Epidermal melanocyte (primary cell): ENCODE measurements at regions not wholly inside any gene's neighbourhood (a gene's known extent, or its start where the extent isn't known, plus 50 kb on each side); places are given as distances from the start of the nearest gene placed in this dataset.
"Not testable (repeated sequence)": the region's sequence is repeated elsewhere in the genome, so short reads cannot be mapped to it uniquely, and the experiment has no call there.

ENCODE experiments used
- DNase-seq: peaks from one replicate; pipeline ENCODE4 v3.0.0; 2011; ENCODE audit warnings: low spot score; ENCODE audit not compliant: insufficient read length

DNA sequence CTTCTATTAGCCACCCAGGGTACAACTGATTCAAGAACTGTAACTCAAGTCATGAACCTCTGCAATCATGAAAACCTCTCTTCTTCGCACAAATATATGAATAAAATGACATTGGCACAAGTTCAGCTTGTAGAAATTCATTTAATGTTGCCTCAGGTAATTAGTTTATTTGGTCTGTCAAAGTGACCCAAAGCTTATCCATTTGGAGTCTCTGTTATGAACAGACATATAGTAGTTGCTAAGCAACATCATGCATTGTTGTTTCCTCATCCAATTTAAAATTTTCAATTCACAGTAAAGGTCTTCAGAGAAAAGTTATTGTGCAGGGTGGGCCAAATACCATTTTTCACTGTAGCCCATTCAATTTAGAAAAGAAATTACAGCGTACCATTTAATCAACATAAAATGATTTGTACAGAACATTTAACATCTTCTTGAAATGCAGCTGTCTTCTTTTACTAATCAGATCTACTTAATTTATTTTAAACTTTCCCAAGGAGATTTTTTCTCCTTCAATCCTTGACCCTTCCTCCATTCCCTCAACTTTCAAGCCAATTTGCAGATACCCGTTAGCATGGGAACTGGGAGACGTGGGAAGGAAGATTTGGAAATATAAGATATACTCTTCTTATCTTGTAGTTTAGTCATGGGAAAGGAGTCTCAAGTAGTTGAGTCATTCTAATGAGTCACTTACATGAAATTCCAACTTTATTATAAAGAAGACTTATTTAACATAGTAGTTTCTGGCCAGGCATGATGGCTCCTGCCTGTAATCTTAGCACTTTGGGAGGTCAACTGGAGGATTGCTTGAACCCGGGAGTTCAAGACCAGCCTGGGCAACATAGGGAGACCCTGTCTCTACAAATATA lies 231.3 kb downstream of the ATPSCKMT start:
- DNase-seq = no peak

DNA sequence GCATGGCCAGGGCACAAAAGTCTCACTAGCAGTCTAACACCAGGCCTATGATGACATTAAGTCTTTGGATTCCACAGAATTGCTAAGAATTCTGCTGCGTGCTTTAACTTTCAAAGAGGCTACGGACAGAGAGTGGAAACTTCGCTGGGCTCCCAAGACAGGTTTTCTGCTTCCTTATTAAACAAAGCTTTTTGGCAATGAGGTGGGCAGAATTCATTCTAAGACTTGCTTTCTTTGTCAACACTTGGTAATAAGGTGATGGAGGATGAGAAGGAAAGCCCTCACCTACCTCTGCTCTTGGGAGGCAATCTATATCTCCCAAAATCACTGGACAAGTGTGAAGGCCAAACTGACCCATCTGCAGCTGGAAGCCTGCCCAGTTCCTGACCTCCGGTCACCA lies 231.9 kb downstream of the ATPSCKMT start:
- DNase-seq = no peak

DNA sequence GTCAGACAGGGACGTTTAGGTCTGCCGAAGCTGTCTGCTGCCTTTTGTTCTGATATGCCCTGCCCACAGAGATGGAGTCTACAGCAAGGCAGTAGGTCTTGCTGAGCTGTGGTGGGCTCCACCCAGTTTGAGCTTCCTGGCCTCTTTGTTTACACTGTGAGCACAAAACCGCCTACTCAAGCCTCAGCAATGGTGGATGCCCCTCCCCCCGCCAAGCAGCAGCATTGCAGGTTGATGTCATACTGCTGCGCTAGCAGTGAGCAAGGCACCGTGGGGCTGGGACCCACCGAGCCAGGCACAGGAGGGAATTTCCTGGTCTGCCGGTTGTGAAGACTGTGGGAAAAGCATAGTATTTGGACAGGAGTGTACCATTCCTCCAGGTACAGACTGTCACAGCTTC lies 233.1 kb downstream of the ATPSCKMT start:
- DNase-seq = not testable (repeated sequence)

DNA sequence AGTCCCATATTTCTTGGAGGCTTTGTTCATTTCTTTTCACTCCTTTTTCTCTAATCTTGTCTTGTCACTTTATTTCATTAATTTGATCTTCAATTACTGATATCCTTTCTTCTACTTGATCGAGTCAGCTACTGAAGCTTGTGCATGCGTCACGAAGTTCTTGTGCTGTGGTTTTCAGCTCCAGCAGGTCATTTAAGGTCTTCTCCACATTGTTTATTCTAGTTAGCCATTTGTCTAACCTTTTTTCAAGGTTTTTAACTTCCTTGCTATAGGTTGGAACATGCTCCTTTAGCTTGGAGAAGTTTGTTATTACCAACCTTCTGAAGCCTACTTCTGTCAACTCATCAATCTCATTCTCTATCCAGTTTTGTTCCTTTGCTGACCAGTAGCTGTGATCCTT lies 234.0 kb downstream of the ATPSCKMT start:
- not testable (repeated sequence) for DNase-seq

DNA sequence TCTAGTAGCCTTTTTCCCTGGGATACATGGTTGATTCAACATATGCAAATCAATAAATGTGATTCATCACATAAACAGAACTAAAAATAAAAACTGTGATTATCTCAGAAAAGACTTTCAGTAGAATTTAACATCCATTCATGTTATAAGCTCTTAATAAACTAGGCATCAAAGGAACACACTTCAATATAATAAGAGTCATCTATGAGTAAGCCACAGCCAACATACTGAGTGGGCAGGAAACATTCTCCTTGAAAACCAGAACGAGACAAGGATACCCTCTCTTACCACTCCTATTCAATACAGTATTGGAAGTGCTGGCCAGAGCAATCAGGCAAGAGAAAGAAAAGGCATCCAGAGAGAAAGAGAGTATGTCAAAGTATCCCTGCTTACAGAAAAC lies 239.9 kb downstream of the ATPSCKMT start:
- DNase-seq = no peak

DNA sequence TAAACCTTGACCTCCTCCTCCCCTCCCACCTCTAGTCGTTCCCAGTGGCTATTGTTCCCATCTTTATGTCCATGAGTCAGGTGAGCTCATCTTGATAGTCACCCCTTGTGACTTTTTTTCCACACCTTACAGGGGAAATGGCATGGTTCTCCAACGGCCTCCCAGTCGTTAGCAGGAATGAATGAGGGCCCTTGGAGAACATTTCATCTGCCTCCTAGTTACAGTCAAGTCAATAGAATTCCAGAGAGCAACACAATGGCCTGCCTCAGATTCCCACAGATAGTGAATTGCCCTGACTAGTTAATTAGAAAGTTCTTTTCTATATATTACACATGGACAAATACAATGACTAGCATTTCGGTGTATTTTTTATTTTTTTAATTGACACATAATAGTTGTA lies 262.6 kb downstream of the ATPSCKMT start:
- no peak for DNase-seq

DNA sequence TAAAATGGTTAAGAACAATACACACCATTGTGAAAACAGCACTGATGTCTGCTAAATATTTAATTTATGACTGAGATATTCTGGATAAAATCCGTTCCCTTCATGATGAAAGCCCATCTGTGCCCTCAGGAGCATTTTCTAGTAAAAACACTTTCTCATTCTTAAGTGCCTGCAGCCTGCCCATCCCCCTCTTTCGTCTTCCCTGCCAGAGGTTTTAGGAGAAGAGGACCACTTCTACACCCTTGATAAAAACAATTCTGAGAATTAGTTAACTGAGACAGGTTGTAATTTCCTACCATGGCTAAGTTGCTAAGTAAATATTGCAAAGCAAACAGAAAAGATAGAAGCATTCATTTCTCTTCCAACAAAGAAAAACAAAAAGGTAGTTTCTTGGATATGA lies 272.6 kb downstream of the ATPSCKMT start:
- no peak for DNase-seq

DNA sequence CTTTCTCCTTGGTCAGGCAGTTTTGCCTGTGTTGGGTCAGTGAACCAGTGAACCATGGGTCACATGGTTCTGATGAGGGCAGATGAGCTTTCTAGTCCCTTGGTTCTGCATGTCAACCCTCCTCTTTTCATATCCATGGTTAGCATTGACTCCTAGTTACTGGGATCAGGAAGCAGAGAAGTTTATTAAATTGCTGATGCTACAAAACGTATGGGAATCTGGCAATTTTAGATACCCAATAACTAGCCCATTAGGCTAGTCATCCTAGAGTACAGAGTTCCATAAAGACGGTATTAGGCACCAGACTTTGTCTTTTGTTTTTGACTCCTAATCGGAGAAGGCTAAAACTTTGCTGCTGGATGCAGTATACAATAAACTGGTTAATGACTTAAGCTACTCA lies 273.1 kb downstream of the ATPSCKMT start:
- no peak for DNase-seq

DNA sequence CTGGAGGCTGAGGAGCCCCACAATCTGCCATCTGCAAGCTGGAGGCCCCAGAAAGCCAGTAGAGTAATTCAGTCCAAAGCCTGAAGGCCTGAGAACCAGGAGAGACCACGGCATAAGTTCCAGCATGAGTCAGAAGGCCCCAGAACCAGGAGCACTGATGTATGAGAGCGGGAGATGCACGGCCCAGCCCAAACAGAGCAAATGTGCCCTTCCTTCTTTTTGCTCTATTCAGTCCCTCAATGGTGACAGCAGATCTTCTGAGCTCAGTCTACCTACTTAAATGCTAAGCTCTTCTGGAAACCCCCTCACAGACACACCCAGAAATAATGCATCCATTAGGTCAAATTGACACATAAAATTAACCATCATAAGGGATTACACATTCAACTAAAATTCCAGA lies 277.6 kb downstream of the ATPSCKMT start:
- no peak for DNase-seq

DNA sequence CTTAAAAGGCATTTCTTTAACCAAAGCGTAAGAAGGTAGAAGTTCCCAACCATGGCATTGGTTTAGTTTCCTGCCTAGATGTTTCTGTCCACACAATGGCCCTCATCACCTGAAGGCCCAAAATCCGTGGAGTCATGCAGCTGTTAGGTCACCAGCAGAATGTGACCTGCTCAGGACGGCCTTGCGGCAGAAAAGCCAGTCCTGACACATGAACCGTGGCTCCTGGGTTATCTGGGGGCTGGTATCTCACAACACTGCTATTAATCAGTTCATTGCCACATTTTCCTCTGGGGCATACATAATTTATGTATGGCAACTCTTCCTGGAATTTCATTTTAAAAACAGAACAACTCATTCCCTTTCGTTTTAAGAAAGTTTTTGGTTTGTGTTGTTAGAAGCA lies 278.4 kb downstream of the ATPSCKMT start:
- DNase-seq = no peak

DNA sequence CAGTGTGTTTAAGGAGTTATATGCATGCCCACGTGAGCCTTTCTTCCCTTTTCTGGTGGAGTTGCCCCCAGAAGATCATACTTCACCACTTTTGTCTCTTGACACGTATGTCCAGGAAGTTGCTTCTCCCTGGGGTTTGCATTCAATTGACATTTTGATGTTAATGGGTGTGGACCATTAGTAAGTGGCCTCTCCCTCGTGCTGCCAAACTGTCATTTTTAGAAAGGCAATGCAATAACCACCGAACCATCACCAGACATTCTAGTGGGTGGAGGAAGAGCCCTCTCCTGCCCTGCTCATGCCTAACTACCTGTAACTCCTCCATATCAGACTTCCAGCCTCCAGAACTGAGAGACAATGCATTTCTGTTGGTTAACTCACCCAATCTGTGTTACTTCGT lies 290.8 kb downstream of the ATPSCKMT start:
- DNase-seq = no peak

DNA sequence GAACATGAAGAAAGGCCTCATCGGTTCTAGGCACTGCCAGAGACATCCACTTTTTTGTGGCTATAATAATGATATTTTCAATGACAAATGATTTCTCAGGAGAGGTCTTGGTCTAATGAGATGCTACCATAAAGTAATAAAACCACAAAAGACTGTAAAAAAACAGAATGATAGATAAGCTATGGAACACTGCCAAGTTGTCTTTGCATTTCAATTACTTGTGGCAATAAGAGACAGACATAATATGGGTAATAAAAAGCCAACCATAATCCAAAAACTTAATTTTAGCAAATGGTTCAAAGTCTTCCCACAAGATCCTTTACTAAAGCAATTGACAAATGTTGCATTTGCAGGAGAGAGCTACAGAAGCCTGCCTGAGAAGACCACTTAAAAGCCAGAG lies 292.5 kb downstream of the ATPSCKMT start:
- no peak for DNase-seq

DNA sequence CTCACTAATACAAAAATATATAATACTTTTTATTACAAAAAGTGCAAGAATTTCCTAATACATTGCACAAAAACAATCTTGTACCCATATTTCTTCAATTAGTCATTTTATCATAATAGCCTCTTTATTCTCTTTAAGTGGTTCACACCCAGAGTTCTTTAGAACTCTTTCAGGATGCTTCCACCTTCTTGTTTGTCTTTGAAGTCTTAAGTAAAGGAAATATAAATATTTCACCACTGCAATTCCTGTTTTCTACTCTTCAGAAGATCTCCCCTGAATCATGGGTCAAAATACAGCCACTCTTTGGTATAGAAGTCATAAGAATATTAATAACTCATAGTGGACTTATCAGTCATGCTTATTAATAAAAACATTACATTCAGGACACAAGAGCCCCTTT lies 293.0 kb downstream of the ATPSCKMT start:
- DNase-seq = no peak

DNA sequence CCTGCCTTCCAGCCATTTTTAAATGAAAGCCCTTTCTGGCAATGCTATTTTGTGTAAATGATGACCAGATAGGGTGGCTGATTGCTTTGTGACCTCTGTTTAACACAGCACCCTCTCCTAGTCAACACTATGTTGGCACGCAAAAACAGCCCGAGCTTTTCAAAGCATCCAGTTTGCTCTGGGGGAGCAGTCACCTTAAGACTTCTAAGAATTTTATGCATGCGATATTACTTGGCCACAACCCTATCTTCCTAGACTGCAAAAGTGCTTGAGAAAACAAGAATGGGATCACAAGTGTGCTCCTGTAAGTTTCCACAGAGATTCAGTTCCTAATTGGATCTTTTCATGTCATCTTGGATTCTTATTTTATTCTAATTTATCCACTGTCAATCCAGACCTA lies 294.1 kb downstream of the ATPSCKMT start:
- no peak for DNase-seq

DNA sequence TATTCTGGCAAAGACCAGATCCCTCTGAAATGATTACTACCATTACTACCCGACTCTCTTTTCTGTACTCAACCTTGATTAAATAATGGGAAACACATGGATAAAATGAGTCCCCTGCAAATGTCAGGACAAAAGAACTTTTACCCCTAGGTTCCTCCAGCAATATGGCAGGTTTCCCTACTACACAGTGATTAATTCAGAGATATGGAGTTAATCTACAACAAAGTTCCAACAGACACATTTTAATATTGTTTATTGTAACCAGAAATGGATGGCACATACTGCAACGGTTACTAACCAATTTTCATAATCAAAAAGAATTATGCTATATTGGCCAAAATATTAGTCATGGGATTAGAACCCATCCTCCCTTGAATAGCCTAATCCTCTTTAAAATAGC lies 294.8 kb downstream of the ATPSCKMT start:
- DNase-seq = no peak

DNA sequence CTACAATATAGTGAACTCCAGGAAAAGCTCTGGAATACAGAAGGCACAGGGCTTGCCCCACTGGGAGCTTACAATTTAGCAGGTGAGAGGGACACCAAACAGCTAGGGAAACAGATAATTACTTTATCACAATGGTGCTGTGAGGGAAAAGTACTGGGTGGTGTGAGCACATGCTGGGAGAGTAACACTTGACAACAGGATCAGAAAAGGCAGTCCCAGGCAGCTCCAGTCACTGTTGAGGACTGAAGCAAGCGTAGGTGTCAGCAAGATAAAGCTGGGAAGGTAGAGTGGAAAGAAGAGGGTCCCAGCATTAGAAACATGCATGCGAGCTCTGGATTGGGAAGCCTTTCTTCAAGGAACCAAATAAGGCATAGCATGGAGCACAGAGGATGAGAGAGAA lies 296.0 kb downstream of the ATPSCKMT start:
- no peak for DNase-seq

DNA sequence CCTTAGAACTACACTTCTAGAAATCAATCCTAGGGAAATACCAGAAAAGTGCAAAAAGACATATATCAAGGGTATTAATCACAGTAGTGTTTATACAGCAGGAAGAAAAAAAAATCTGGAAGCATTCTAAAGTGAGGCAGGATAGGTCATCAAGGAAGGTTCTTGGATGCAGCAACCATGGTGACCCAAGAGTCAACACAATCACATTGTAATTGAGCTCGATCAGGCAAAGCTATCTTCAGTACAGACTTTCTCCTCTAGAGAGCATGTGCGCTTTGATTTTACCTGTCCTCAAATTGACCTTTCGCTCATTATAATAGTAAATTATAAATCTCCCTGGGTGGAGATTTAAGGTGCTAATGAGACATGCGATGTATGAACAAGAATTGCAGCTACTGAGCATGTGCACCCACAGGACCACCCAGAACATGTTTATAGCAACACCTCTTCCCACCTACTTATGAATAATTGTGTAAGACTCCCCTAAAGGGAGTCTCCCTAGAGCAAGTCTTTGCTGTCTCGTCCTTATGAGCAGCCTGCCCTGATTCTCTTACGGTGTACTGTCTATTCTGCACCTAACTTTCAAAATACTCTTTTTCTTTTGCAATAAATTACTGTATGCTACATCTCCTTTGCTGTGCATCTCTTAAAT lies 297.7 kb downstream of the ATPSCKMT start:
- no peak for DNase-seq

DNA sequence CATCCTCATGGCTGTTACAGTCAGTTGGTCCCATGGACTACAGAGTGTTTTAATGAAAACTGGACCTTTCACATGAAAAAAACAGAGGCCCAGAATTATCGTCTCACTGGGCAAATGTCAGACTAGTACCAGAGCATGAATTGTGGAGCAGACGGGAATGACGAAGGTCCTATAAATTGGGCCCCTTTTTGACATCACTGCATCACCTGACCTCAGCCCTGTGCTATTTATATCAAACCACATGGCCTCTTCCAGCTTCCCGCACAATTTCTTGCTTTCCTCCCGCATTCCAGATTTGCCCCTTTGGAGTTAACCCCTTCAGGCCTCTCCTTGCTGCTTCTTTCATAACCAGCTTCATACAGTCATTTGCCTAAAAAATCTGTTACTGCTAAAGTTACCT lies 301.7 kb downstream of the ATPSCKMT start:
- DNase-seq = no peak

DNA sequence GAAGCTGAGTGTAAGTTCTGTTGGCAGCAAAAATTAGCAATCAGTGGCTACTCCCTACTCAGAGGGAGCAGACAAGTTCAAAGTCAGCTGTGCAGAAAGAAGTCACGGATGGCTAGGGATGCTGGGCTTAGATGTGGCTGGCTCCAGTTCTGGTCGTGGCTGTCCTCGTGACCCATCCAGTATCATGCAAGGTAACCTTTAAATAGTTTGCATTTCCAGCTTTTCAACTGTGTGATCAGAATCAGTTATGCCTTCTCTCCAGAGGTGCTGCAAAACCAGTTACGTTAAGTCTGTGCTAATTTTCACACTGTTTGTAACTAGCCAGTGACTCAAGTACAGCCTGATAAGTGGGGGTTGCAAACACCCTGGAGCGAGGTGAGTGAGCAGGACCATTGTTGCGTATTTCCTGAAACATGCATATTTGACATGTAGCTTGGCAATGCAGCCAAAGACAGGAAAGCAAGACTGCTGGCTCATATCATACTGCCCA lies 302.4 kb downstream of the ATPSCKMT start:
- no peak for DNase-seq

DNA sequence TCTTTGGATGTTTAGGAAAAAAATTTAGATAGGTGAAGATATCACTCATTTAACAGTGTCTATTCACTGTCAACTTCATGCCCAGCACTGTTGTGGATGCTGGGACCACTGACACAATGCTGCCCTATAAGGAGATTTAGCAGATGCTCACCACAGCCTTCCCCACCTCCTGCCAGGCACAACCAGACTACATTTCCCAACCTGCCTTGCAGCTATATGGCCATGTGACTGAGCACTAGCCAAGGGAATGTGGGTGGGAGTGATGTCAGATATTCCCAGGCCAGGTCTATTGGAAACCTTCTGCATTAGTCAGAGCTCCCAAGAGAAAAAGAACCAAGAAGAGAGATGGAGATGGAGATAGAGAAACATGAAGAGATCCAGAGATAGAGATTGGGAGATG lies 302.6 kb upstream of the TAS2R1 start:
- DNase-seq = no peak

DNA sequence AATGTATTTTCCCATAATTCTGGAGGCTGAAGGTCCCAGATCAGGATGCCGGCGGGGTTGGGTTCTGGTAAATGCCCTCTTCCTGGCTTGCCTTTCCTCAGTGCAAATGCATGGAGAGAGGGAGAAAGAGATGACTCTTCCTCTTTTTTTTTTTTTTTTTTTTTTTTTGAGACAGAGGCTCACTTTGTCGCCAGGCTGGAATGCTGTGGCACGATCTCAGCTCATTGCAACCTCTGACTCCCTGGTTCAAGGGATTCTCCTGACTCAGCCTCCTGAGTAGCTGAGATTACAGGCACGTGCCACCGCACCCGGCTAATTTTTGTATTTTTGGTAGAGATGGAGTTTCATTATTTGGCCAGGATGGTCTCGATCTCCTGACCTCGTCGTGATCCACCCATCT lies 300.0 kb upstream of the TAS2R1 start:
- DNase-seq = no peak

DNA sequence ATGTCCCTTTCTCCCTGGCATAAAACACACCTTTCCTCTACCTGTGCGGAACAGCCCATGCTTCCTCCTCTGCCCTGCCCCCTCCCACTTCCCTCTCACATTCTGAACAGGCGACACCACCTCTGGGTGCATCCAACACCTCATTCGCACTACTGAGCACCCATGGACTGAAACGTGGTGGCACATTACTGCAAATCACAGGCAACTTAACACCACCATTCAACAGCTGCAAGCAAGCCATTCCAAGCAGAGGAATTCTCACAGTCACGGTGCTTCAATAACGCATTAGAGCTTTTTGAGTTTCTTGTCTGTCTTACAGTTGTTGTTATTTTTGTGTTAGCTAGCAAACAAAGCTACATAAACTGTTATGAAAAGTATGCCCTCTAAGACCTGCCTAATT lies 298.2 kb upstream of the TAS2R1 start:
- no peak for DNase-seq

DNA sequence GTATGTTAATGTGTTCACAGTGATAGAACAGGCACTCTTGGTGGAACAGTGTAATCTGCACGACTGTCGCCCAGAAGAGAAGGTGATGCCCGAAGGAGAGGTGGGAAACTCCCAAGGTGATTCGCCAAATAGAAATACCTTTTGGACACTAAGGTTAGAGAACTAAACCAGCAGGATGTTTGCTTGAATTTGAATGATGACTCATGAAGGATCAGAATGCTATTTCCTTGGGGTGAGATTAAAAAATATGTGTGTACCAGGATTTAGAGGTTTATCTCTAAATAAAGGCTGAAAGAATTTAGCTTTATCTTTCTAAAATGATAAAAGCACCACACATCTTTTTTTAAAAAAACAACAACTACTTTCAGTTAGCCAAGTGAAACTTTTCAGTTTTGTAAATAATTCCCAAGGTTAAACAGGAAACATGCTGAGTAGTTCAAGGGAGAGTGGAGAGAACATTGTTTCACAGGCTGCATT lies 297.4 kb upstream of the TAS2R1 start:
- no peak for DNase-seq
